ENCODE measurements at regions not wholly inside any gene's neighbourhood (a gene's known extent, or its start where the extent isn't known, plus 50 kb on each side); places are given as distances from the start of the nearest gene placed in this dataset.
"Not testable (repeated sequence)": the region's sequence is repeated elsewhere in the genome, so short reads cannot be mapped to it uniquely, and the experiment has no call there.

- not testable (repeated sequence) for DNase-seq (ENCODE audit: low read depth in 3 of 3, low spot score in 2 of 3)
These were observed 730.3 kb downstream of the TRHDE start for GRCh38 chr12:73002504-73002903.

DNA sequence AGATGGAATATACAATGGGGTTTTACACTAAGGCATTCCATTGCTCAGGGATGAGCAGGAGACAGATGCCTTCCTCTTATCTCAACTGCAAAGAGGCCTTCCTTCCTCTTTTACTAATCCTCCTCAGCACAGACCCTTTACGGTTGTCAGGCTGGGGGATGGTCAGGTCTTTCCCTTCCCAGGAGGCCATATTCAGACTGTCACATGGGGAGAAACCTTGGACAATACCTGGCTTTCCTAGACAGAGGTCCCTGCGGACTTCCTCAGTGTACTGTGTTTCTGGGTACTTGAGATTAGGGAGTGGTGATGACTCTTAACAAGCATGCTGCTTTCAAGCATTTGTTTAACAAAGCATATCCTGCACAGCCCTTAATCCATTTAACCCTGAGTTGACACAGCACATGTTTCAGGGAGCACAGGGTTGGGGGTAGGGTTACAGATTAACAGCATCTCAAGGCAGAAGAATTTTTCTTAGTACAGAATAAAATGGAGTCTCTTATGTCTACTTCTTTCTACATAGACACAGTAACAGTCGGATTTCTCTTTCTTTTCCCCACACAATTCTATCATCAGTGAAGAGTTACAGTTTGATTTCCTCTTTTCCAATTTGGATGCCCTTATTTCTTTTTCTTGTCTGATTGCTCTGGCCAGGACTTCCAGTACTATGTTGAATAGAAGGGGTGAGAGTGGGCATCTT, 737.1 kb downstream of the TRHDE start:
- not testable (repeated sequence) for DNase-seq (ENCODE audit: low read depth in 3 of 3, low spot score in 2 of 3)

DNA sequence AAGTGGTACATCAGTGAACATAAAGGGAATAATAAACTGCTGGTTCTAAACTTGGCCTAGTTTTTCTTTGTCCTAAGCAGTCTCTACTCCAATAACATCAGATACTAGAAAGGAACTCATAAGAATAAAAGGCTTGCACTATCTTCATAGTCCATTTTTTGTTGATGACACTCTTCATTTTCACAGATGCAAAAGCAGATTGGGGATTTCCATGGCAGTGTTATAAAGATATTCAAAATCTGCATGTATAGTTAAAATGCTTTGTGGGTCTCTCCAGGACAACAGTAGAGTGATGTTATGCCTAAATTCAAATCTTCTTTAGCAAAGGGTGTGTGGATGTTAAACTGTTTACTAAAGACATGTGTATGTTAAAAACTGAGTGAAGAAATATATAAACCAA, 745.8 kb downstream of the TRHDE start:
- no peak for DNase-seq (ENCODE audit: low read depth in 3 of 3, low spot score in 2 of 3)

DNA sequence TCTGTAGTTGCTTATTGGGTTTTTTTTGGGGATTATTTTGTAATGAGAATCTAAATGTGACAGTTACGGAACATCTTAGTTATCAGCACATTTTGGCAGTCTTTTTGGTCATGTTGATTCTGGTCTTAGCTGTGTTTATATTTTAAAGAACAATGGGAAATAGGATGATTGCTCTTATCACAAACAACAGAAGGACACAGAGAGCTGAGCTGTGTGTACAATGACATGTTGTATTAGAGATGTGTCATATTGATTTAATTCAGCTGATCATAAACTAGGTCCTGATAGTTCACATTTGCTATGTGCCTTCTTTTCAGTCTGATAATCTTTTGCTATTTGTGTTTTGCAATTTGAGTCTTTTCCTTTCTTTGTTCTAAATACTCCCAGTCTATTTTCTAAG, 781.7 kb downstream of the TRHDE start:
- DNase-seq (ENCODE audit: low read depth in 3 of 3, low spot score in 2 of 3) = no peak

DNA sequence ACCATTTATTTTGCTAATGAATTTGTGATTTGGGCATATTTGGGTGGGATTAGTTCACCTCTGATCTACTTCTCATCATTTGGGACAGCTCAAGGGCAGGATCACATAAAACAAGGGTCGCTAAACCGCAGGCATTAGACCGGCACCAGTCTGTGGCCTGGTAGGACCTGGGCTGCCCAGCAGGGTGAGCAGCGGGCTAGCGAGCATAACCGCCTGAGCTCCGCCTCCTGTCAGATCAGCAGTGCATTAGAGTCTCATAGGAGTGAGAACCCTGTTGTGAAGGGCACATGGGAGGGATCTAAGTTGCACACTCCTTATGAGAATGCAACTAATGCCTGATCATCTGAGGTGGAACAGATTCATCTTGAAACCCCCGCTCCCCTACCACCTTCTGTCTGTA, 785.3 kb downstream of the TRHDE start:
- no peak for DNase-seq (ENCODE audit: low read depth in 3 of 3, low spot score in 2 of 3)

DNA sequence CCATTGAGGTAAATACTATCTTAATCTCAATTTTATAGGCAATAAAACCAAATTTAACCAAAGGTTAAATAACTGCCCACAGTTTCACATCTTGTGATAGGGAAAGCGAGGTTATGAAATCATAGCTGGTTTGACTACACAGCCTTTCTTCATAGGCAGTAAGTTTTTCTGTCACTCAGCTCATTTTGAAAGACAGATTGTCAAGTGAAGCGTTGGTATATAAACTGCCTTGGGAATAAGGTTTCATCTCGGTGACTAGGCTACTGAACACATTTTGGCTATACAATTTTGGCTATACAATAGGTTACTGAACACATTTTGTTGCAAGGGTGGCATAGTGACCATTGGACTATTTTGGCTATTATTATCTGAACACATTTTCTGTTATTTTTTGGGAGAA, 793.7 kb downstream of the TRHDE start:
- DNase-seq (ENCODE audit: low read depth in 3 of 3, low spot score in 2 of 3) = no peak

- no peak for DNase-seq (ENCODE audit: low read depth in 3 of 3, low spot score in 2 of 3)
These were observed 795.4 kb downstream of the TRHDE start for GRCh38 chr12:73067616-73068015.

DNA sequence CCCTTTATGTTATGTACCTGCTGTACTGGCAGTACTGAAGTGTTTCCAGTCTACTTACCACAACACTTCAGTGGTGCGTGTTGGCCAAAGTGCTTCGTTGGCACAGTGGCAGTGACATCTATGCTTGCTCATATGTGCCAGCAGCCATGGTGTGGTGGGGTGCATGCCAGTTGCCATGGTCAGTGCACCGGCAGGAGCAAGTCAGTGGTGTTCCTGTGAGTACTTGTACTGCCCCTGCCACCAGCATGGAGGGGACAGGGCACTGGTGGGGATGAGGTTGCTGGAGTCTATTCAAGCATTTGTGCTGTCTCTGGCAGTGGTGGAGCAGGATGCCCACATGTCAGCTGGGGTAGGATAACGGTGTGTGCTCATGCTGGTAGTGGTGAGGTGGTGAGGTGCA, 800.0 kb downstream of the TRHDE start:
- no peak for DNase-seq (ENCODE audit: low read depth in 3 of 3, low spot score in 2 of 3)

DNA sequence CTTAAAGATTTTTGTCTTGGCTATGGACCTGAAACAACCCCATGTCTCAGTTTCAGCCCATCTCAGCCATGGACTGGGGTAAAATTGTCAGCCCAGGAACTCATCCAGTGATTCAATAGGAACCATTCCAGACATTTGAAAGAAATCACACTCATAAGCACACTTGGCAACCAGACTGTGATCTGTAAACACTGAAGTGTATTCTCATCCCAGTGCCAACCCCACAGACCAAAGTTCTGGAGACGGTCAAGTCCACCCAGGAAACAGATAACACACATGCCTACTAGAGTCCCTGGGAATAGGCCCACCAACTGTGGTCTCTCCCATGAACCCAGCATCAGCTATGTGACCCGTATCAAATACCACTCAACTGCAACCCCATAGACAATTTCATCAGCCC, 804.6 kb downstream of the TRHDE start:
- no peak for DNase-seq (ENCODE audit: low read depth in 3 of 3, low spot score in 2 of 3)

- no peak for DNase-seq (ENCODE audit: low read depth in 3 of 3, low spot score in 2 of 3)
These were observed 811.6 kb downstream of the TRHDE start for GRCh38 chr12:73083736-73084135.

DNA sequence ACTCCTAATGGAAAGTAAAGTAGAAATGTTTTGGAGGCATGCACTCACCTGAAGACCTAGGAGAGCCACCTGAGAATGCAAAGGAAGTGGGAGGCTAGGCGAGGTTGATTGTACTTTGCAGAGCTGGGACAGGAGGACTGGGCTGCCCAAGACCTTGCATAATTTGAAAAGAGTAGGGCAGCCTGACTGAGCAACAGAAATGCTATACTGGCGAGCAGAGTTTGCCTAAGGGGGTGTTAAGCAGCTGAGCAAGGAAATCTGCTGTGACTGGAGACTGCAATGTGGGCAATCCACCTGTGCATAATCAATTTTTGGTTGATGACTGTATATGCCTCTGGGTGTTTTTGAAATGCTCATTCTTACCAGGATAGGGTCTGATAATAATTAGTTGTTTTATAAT, 834.1 kb downstream of the TRHDE start:
- peak in 1 of 3 donors; percentile 8 for DNase-seq (ENCODE audit: low read depth in 3 of 3, low spot score in 2 of 3)

- no peak for DNase-seq (ENCODE audit: low read depth in 3 of 3, low spot score in 2 of 3)
These were observed 834.7 kb downstream of the TRHDE start for GRCh38 chr12:73106896-73107295.

DNA sequence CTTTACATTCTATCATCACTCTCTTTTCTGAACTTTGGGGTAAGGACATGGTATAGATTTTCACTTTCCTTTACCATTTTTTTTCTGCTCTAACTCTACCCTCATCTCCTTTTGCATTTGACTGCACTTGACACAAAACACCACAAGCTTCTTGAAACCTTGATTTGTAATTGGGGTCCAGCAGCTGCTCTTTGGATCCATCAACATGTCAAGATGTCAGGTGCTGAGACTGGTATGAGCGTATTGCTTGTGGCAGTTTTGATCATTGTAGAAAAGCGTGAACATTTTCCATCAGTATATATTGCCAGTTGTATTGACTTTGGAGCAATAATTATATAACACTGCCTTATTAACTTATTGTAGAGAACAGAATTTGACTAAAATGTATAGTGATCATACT, 838.6 kb downstream of the TRHDE start:
- no peak for DNase-seq (ENCODE audit: low read depth in 3 of 3, low spot score in 2 of 3)

GRCh38 chr12:73112035-73112816, 840.1 kb downstream of the TRHDE start:
- no peak for DNase-seq (ENCODE audit: low read depth in 3 of 3, low spot score in 2 of 3)

DNA sequence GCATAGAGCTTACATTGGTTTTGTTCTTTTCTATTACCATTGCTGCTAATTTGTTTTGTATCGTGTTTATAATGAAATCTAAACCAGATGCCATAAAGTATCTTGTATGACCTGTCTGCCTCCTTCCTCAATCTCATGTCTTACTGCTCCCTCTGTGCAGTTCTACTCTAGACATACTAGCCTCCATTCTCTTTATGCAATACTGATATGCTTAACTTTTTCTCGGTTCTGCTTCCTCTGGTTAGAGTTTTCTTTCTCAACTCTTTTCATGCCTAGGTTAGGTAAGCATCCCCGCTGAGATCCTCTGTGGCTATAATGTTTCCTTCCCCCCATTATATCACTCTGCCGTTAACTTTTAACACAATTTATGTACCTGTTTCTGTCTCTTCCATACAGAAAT, 852.3 kb downstream of the TRHDE start:
- no peak for DNase-seq (ENCODE audit: low read depth in 3 of 3, low spot score in 2 of 3)

- DNase-seq (ENCODE audit: low read depth in 3 of 3, low spot score in 2 of 3) = no peak
These were observed 853.0 kb downstream of the TRHDE start for GRCh38 chr12:73125148-73125547.

GRCh38 chr12:73136386-73136785, 864.2 kb downstream of the TRHDE start:
- no peak for DNase-seq (ENCODE audit: low read depth in 3 of 3, low spot score in 2 of 3)

DNA sequence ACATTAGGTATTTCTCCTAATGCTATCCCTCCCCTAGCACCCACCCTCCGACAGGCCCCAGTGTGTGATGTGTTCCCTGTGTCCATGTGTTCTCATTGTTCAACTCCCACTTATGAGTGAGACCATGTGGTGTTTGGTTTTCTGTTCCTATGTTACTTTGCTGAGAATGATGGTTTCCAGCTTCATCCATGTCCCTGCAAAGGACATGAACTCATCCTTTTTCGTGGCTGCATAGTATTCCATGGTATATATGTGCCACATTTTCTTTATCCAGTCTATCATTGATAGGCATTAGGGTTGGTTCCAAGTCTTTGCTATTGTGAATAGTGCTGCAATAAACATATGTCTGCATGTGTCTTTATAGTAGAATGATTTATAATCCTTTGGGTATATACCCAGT, 867.5 kb downstream of the TRHDE start:
- not testable (repeated sequence) for DNase-seq (ENCODE audit: low read depth in 3 of 3, low spot score in 2 of 3)

DNA sequence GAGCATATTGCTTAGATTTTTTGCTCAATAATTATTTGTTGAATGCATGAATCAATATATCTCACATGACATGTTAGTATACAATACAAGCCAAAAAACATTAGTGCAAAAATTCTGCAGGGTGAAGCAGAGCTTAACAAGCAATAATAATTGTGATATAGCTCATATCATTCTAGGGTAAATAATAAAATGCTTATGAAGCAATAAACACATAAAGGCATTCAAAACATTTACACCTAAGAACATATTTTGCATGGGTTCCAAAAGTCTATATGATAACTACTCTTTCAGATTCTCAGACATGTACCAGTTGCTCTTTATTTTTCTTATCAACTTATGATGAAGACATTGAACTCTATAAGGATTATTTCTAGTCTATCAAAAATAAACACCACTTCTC, 886.2 kb downstream of the TRHDE start:
- DNase-seq (ENCODE audit: low read depth in 3 of 3, low spot score in 2 of 3) = no peak

- DNase-seq (ENCODE audit: low read depth in 3 of 3, low spot score in 2 of 3) = no peak
These were observed 887.8 kb downstream of the TRHDE start for GRCh38 chr12:73159954-73160353.

DNA sequence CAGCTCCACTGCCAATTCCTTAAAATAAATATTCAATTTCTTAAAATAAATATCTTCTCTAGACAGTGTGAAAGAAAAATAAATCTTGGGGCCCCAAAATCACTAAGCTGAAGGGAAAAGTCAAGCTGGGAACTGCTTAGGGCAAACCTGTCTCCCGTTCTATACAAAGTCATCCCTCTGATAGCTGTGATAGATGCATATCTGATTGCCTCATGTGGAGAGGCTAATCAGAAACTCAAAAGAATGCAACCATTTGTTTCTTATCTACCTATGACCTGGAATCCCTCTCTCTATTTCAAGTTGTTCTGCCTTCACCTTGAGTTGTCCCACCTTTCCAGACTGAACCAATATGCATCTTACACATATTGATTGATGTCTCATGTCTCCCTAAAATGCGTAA, 889.8 kb downstream of the TRHDE start:
- DNase-seq (ENCODE audit: low read depth in 3 of 3, low spot score in 2 of 3) = no peak

- no peak for DNase-seq (ENCODE audit: low read depth in 3 of 3, low spot score in 2 of 3)
These were observed 908.6 kb downstream of the TRHDE start for GRCh38 chr12:73180734-73181133.
